Smooth muscle cell (in vitro differentiated cells): ENCODE measurements at regions not wholly inside any gene's neighbourhood (a gene's known extent, or its start where the extent isn't known, plus 50 kb on each side); places are given as distances from the start of the nearest gene placed in this dataset.

Experiments used
- DNase-seq: peaks from one replicate; lab custom pipeline; 2025; ENCODE audit not compliant: unreplicated experiment; lab: John Stamatoyannopoulos, UW
- H2AFZ ChIP-seq: fragments of 200-600 bp; sonication (generic); 2 replicates; pipeline ENCODE4 v1.6.0; 2016; ENCODE audit warnings: antibody characterized with exemption, low read depth, mild to moderate bottlenecking
- H3F3A ChIP-seq: fragments of 200-600 bp; sonication (generic); 2 replicates; pipeline ENCODE4 v1.6.0; 2017; ENCODE audit warnings: antibody characterized with exemption, low read depth
- H3K27ac ChIP-seq: fragments of 200-600 bp; sonication (generic); 2 replicates; pipeline ENCODE4 v1.5.1; 2016; ENCODE audit warnings: low read depth, mild to moderate bottlenecking
- H3K27me3 ChIP-seq: fragments of 200-600 bp; sonication (generic); 2 replicates; pipeline ENCODE4 v1.6.1; 2016; ENCODE audit warnings: low read depth, mild to moderate bottlenecking
- H3K36me3 ChIP-seq: fragments of 200-600 bp; sonication (generic); 2 replicates; pipeline ENCODE4 v1.5.1; 2016; ENCODE audit warnings: low read depth
- H3K4me1 ChIP-seq: fragments of 200-600 bp; sonication (generic); 2 replicates; pipeline ENCODE4 v1.5.1; 2016; ENCODE audit warnings: low read depth
- H3K4me2 ChIP-seq: fragments of 200-600 bp; sonication (generic); 2 replicates; pipeline ENCODE4 v1.6.0; 2016; ENCODE audit warnings: mild to moderate bottlenecking
- H3K4me3 ChIP-seq: fragments of 200-600 bp; sonication (generic); 2 replicates; pipeline ENCODE4 v1.5.1; 2016; ENCODE audit warnings: mild to moderate bottlenecking
- H3K79me2 ChIP-seq: fragments of 200-600 bp; sonication (generic); 2 replicates; pipeline ENCODE4 v1.6.0; 2016; ENCODE audit warnings: low read depth, mild to moderate bottlenecking
- H3K9ac ChIP-seq: fragments of 200-600 bp; sonication (generic); 2 replicates; pipeline ENCODE4 v1.6.0; 2016; ENCODE audit warnings: low read depth
- H3K9me3 ChIP-seq: fragments of 200-600 bp; sonication (generic); replicated peaks from 2 replicates; pipeline ENCODE4 v1.5.1; 2016; ENCODE audit warnings: low read depth
- H4K20me1 ChIP-seq: fragments of 200-600 bp; sonication (generic); 2 replicates; pipeline ENCODE4 v1.6.0; 2016; ENCODE audit warnings: low read depth
- CTCF ChIP-seq: fragments of 200-600 bp; sonication (generic); IDR thresholded peaks from 2 replicates; pipeline ENCODE4 v1.5.1; 2017; ENCODE audit warnings: borderline replicate concordance, mild to moderate bottlenecking, antibody characterized with exemption; ENCODE audit not compliant: insufficient read depth, poor library complexity, severe bottlenecking
- WGBS: methylation state at CpG from one replicate; pipeline ENCODE4 v1.1.7; 2016; ENCODE audit warnings: low lambda C conversion rate; 5-methylcytosine and 5-hydroxymethylcytosine counted together

- Histone ChIP-seq H3K4me1 (no peaks in the 10 kb centered on the region), H3K27ac (no peak overlapping the region), H3F3A (no peaks in the 10 kb centered on the region), H3K79me2 (no peaks in the 10 kb centered on the region), H3K27me3 (no peaks in the 10 kb centered on the region), H4K20me1 (no peaks in the 10 kb centered on the region), H3K36me3 (no peaks in the 10 kb centered on the region), H2AFZ (no peak overlapping the region), H3K4me2 (no peak overlapping the region), H3K4me3 (no peak overlapping the region), H3K9me3 (no peaks in the 10 kb centered on the region), H3K9ac (no peak overlapping the region)
- no peak for DNase-seq
- 93% methylated on average over 9 of the region's 9 CpGs for WGBS
- TF ChIP-seq CTCF = no peak
Observed at GRCh38 chr10:129375912-129376311, 91.1 kb upstream of the MGMT start.

GRCh38 chr10:129380279-129380678 lies 86.8 kb upstream of the MGMT start:
- no peak overlapping the region for H3K27ac ChIP-seq
- no peaks in the 10 kb centered on the region for H3F3A ChIP-seq
- TF ChIP-seq CTCF = no peak
- WGBS = 95% methylated on average over 5 of the region's 5 CpGs
- H3K4me1 ChIP-seq = no peaks in the 10 kb centered on the region
- H3K9me3 ChIP-seq = no peaks in the 10 kb centered on the region
- no peak overlapping the region for H3K4me2 ChIP-seq
- DNase-seq = no peak
- no peak overlapping the region for H3K4me3 ChIP-seq
- H3K36me3 ChIP-seq = no peaks in the 10 kb centered on the region
- no peak overlapping the region for H2AFZ ChIP-seq
- no peaks in the 10 kb centered on the region for H3K27me3 ChIP-seq
- H4K20me1 ChIP-seq = no peaks in the 10 kb centered on the region
- no peaks in the 10 kb centered on the region for H3K79me2 ChIP-seq
- no peak overlapping the region for H3K9ac ChIP-seq

- Histone ChIP-seq H4K20me1 (no peaks in the 10 kb centered on the region), H3K4me3 (no peak overlapping the region), H3K27ac (no peak overlapping the region), H3K79me2 (no peaks in the 10 kb centered on the region), H3K36me3 (no peaks in the 10 kb centered on the region), H3K9ac (no peak overlapping the region), H2AFZ (no peak overlapping the region), H3F3A (no peaks in the 10 kb centered on the region), H3K4me2 (no peak overlapping the region), H3K27me3 (no peaks in the 10 kb centered on the region), H3K9me3 (no peaks in the 10 kb centered on the region), H3K4me1 (no peaks in the 10 kb centered on the region)
- no peak for DNase-seq
- 67% methylated on average over 4 of the region's 4 CpGs for WGBS
- TF ChIP-seq CTCF = no peak
Observed at GRCh38 chr10:129381741-129382140, 85.3 kb upstream of the MGMT start.

GRCh38 chr10:129382401-129382800 lies 84.6 kb upstream of the MGMT start:
- Histone ChIP-seq H3K4me2 (no peak overlapping the region), H2AFZ (no peak overlapping the region), H3K4me3 (no peak overlapping the region), H3K9ac (no peak overlapping the region), H3K79me2 (no peaks in the 10 kb centered on the region), H4K20me1 (no peaks in the 10 kb centered on the region), H3K27me3 (no peaks in the 10 kb centered on the region), H3K4me1 (no peaks in the 10 kb centered on the region), H3F3A (no peaks in the 10 kb centered on the region), H3K27ac (no peak overlapping the region), H3K9me3 (no peaks in the 10 kb centered on the region), H3K36me3 (no peaks in the 10 kb centered on the region)
- TF ChIP-seq CTCF = no peak
- WGBS = 92% methylated on average over 6 of the region's 6 CpGs
- no peak for DNase-seq
